GM12873 (cell line): ENCODE measurements at regions not wholly inside any gene's neighbourhood (a gene's known extent, or its start where the extent isn't known, plus 50 kb on each side); places are given as distances from the start of the nearest gene placed in this dataset.

Source experiments
- CTCF ChIP-seq: IDR thresholded peaks from 2 replicates; pipeline ENCODE4 v1.5.1; 2012; ENCODE audit warnings: low read depth, mild to moderate bottlenecking, moderate library complexity, low read length, control low read depth; ENCODE audit not compliant: insufficient read depth; ENCODE audit errors: missing control alignments

- no peak for TF ChIP-seq CTCF
These were observed 81.3 kb upstream of the IER5L start for GRCh38 chr9:129259375-129259774.

DNA sequence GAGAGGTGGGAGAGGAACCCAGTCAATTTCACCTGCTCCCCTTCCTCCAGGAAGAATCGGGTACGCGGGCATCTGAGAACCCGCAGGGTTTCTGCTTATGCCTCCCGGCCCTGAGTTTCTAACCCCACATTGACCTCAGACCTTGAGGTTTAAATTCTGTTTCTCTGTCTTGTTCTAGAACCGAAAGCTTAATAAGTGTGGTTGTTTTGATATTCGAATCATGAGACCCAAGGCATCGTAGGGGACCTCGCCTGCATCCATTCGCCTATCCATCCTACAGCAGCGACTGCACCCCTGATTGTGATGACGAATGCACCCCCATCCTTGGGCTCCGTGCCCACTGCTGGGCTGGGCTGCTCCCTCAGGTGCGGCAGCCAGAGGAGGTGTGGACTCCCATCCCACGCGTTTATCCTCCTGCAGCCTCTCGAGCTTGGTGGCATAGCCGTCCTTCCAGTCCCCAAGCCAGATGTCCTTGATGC is 80.8 kb upstream of the IER5L start:
- no peak for TF ChIP-seq CTCF

DNA sequence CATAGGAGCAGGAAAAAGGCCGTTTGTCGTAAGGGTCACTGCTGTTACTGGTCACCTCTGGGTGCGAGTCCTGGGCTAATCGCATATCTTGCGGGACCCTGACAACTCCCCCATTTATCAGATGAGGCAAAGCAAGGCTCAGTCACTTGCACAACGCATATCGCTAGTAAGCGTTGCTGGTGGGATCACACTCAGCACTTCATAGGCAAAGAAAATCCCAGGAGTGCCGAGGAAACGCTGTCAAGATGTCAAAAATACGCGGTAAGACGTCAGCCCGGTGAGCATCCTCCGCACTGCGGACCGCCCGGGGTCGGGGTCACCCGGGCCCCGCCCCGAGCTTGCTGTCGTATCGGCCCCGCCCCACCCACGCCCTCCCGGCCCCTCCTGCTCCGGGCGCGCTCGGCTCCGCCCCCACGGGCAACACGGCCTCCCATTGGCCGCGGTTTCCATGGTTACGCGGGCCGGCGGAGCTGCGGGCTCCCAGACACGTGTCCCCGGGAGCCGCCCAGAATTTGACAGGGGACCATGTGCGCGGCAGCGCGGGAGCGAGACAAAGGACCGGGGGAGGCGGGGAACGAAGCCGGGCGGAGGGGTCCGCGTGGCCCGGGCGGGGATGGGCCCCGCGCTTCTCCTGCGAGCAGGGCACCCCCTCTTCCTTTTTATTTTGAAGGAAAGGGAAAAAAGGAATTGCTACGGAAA is 80.2 kb upstream of the IER5L start:
- TF ChIP-seq CTCF: no peak

DNA sequence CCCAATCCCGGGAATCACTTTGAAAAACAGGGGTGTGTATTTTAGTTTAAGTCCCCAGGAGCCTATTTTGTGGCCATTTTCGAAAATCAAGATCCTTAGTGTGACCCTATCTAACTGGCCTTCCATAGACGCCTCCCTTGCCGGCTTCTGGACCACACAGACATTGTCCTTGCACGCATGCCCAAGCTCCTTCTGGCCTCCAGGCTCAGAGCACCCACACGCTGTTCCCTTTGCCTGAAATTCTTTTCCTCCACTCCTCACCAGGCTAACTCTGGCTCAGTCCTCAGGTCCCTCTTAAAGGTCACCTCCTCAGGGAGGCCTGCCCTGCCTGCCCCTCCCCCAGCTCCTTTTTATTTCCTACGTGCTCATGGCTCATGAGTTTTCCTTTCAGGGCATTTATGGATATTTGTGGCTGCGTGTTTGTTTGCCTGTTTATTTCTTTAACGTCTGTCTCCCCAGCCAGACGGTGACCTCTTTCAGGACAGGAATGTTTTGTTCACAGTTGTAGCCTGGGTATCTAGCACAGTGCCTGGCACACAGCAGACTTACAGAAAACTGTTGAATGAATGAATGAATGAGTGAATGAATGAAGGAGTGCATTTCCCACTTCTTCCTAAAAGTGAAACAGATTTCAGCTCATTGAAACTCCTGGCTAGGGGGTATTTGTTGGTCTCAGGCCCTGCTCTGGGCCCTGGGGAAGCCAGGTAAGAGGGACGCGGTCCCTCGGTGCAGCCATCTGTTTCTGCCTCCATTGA is 79.1 kb upstream of the IER5L start:
- no peak for TF ChIP-seq CTCF

- no peak for TF ChIP-seq CTCF
These were observed 76.7 kb upstream of the IER5L start for GRCh38 chr9:129254566-129255287.

GRCh38 chr9:129253803-129254381 is 75.8 kb upstream of the IER5L start:
- TF ChIP-seq CTCF: no peak
